ENCODE measurements at regions not wholly inside any gene's neighbourhood (a gene's known extent, or its start where the extent isn't known, plus 50 kb on each side); places are given as distances from the start of the nearest gene placed in this dataset.

GRCh38 chr18:44125446-44125845 lies 555.2 kb upstream of the SETBP1 start:
- TF ChIP-seq, protein P1, sequence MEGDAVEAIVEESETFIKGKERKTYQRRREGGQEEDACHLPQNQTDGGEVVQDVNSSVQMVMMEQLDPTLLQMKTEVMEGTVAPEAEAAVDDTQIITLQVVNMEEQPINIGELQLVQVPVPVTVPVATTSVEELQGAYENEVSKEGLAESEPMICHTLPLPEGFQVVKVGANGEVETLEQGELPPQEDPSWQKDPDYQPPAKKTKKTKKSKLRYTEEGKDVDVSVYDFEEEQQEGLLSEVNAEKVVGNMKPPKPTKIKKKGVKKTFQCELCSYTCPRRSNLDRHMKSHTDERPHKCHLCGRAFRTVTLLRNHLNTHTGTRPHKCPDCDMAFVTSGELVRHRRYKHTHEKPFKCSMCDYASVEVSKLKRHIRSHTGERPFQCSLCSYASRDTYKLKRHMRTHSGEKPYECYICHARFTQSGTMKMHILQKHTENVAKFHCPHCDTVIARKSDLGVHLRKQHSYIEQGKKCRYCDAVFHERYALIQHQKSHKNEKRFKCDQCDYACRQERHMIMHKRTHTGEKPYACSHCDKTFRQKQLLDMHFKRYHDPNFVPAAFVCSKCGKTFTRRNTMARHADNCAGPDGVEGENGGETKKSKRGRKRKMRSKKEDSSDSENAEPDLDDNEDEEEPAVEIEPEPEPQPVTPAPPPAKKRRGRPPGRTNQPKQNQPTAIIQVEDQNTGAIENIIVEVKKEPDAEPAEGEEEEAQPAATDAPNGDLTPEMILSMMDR (tag by site-specific recombination; IDR thresholded peaks at IDR 0.05) = no peak
- TF ChIP-seq, protein P2, sequence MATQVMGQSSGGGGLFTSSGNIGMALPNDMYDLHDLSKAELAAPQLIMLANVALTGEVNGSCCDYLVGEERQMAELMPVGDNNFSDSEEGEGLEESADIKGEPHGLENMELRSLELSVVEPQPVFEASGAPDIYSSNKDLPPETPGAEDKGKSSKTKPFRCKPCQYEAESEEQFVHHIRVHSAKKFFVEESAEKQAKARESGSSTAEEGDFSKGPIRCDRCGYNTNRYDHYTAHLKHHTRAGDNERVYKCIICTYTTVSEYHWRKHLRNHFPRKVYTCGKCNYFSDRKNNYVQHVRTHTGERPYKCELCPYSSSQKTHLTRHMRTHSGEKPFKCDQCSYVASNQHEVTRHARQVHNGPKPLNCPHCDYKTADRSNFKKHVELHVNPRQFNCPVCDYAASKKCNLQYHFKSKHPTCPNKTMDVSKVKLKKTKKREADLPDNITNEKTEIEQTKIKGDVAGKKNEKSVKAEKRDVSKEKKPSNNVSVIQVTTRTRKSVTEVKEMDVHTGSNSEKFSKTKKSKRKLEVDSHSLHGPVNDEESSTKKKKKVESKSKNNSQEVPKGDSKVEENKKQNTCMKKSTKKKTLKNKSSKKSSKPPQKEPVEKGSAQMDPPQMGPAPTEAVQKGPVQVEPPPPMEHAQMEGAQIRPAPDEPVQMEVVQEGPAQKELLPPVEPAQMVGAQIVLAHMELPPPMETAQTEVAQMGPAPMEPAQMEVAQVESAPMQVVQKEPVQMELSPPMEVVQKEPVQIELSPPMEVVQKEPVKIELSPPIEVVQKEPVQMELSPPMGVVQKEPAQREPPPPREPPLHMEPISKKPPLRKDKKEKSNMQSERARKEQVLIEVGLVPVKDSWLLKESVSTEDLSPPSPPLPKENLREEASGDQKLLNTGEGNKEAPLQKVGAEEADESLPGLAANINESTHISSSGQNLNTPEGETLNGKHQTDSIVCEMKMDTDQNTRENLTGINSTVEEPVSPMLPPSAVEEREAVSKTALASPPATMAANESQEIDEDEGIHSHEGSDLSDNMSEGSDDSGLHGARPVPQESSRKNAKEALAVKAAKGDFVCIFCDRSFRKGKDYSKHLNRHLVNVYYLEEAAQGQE (tag by site-specific recombination; IDR thresholded peaks at IDR 0.05) = no peak
- TF ChIP-seq ZBTB7A (tag by site-specific recombination; IDR thresholded peaks at IDR 0.05; ENCODE audit: low read depth) = no peak
- TF ChIP-seq HOXD13 (CRISPR knock-in tag; IDR thresholded peaks at IDR 0.05; ENCODE audit: borderline replicate concordance) = no peak
- TF ChIP-seq, protein P3, sequence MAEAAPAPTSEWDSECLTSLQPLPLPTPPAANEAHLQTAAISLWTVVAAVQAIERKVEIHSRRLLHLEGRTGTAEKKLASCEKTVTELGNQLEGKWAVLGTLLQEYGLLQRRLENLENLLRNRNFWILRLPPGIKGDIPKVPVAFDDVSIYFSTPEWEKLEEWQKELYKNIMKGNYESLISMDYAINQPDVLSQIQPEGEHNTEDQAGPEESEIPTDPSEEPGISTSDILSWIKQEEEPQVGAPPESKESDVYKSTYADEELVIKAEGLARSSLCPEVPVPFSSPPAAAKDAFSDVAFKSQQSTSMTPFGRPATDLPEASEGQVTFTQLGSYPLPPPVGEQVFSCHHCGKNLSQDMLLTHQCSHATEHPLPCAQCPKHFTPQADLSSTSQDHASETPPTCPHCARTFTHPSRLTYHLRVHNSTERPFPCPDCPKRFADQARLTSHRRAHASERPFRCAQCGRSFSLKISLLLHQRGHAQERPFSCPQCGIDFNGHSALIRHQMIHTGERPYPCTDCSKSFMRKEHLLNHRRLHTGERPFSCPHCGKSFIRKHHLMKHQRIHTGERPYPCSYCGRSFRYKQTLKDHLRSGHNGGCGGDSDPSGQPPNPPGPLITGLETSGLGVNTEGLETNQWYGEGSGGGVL (tag by site-specific recombination; IDR thresholded peaks at IDR 0.05) = no peak
- no peak for TF ChIP-seq YY2 (tag by site-specific recombination; IDR thresholded peaks at IDR 0.05)
- no peak for TF ChIP-seq ZNF544 (tag by site-specific recombination; IDR thresholded peaks at IDR 0.05)
- TF ChIP-seq ZNF121 (tag by site-specific recombination; IDR thresholded peaks at IDR 0.05) = no peak
- TF ChIP-seq SP7 (tag by site-specific recombination; IDR thresholded peaks at IDR 0.05) = no peak
- TF ChIP-seq, protein P4, sequence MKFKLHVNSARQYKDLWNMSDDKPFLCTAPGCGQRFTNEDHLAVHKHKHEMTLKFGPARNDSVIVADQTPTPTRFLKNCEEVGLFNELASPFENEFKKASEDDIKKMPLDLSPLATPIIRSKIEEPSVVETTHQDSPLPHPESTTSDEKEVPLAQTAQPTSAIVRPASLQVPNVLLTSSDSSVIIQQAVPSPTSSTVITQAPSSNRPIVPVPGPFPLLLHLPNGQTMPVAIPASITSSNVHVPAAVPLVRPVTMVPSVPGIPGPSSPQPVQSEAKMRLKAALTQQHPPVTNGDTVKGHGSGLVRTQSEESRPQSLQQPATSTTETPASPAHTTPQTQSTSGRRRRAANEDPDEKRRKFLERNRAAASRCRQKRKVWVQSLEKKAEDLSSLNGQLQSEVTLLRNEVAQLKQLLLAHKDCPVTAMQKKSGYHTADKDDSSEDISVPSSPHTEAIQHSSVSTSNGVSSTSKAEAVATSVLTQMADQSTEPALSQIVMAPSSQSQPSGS (tag by site-specific recombination; IDR thresholded peaks at IDR 0.05; ENCODE audit: low read depth) = no peak

Data from HEK293 (cell line).